HEK293 (cell line): ENCODE measurements at regions not wholly inside any gene's neighbourhood (a gene's known extent, or its start where the extent isn't known, plus 50 kb on each side); places are given as distances from the start of the nearest gene placed in this dataset.

ENCODE experiments used
- CTCF ChIA-PET: fragments of 350-600 bp; formaldehyde crosslinking; extraction: SDS; loops from one replicate; lab custom pipeline; 2021; ENCODE audit warnings: antibody characterized with exemption; lab: Yijun Ruan, JAX
- POLR2A ChIA-PET: fragments of 300-600 bp; formaldehyde crosslinking; extraction: SDS; loops from one replicate; lab custom pipeline; 2020; ENCODE audit warnings: antibody characterized with exemption, inconsistent platforms; lab: Yijun Ruan, JAX
- H3K27ac ChIP-seq: fragments of 200-500 bp; sonication (Bioruptor generic); 2 replicates; pipeline ENCODE4 v1.5.1; 2014; ENCODE audit warnings: low read depth, low read length, control low read depth, inconsistent platforms; ENCODE audit errors: extremely low read depth
- H3K36me3 ChIP-seq, 2 experiments: fragments of 200-500 bp in 1 of 2; sonication (Bioruptor generic) in 1 of 2; 1 replicate in 1 of 2; 2 replicates in 1 of 2; pipeline ENCODE4 v1.5.1; 2014 to 2017; ENCODE audit warnings: inconsistent platforms in 2 of 2, low read length in 2 of 2; ENCODE audit not compliant: control insufficient read depth in 2 of 2, insufficient read depth in 1 of 2
- H3K4me1 ChIP-seq: fragments of 200-500 bp; sonication (Bioruptor generic); 2 replicates; pipeline ENCODE4 v1.5.1; 2014; ENCODE audit warnings: mild to moderate bottlenecking, low read length, inconsistent platforms; ENCODE audit not compliant: control insufficient read depth, insufficient read depth
- H3K4me3 ChIP-seq: 2 replicates; pipeline ENCODE4 v1.5.1; 2011; ENCODE audit warnings: low read depth, mild to moderate bottlenecking, control low read depth, low read length, moderate library complexity
- H3K9me3 ChIP-seq: fragments of 200-500 bp; sonication (Bioruptor generic); 2 replicates; pipeline ENCODE4 v1.5.1; 2014; ENCODE audit warnings: low read depth, low read length, inconsistent platforms; ENCODE audit not compliant: control insufficient read depth, insufficient read depth
- FEZF1 ChIP-seq: fragments of 450-650 bp; formaldehyde crosslinking; IDR thresholded peaks from 2 replicates; pipeline ENCODE4 v1.5.1; 2016; ENCODE audit warnings: missing biosample characterization, missing genetic modification characterization
- KLF8 ChIP-seq: fragments of 450-650 bp; formaldehyde crosslinking; IDR thresholded peaks from 2 replicates; pipeline ENCODE4 v1.5.1; 2016; ENCODE audit warnings: missing biosample characterization, missing genetic modification characterization
- SCRT1 ChIP-seq: fragments of 450-650 bp; formaldehyde crosslinking; IDR thresholded peaks from 2 replicates; pipeline ENCODE4 v1.5.1; 2016; ENCODE audit warnings: missing biosample characterization, missing genetic modification characterization, borderline replicate concordance
- ZBTB17 ChIP-seq: fragments of 450-650 bp; formaldehyde crosslinking; IDR thresholded peaks from 2 replicates; pipeline ENCODE4 v1.5.1; 2016; ENCODE audit warnings: missing biosample characterization, missing genetic modification characterization
- ZNF10 ChIP-seq: fragments of 450-650 bp; formaldehyde crosslinking; IDR thresholded peaks from 2 replicates; pipeline ENCODE4 v1.5.1; 2017; ENCODE audit warnings: missing biosample characterization, missing genetic modification characterization
- ZNF174 ChIP-seq: fragments of 450-650 bp; formaldehyde crosslinking; IDR thresholded peaks from 2 replicates; pipeline ENCODE4 v1.5.0; 2017; ENCODE audit warnings: missing biosample characterization, mild to moderate bottlenecking, missing genetic modification characterization
- ZNF202 ChIP-seq: fragments of 450-650 bp; formaldehyde crosslinking; IDR thresholded peaks from 2 replicates; pipeline ENCODE4 v1.5.1; 2016; ENCODE audit warnings: missing biosample characterization, missing genetic modification characterization, borderline replicate concordance
- ZNF221 ChIP-seq: fragments of 450-650 bp; formaldehyde crosslinking; IDR thresholded peaks from 2 replicates; pipeline ENCODE4 v1.5.1; 2017; ENCODE audit warnings: missing biosample characterization, missing genetic modification characterization, borderline replicate concordance
- ZNF223 ChIP-seq: fragments of 450-650 bp; formaldehyde crosslinking; IDR thresholded peaks from 2 replicates; pipeline ENCODE4 v1.5.1; 2016; ENCODE audit warnings: missing biosample characterization, missing genetic modification characterization
- ZNF266 ChIP-seq: fragments of 450-650 bp; formaldehyde crosslinking; IDR thresholded peaks from 2 replicates; pipeline ENCODE4 v1.5.1; 2016; ENCODE audit warnings: missing biosample characterization, missing genetic modification characterization, low read depth
- ZNF302 ChIP-seq: fragments of 450-650 bp; formaldehyde crosslinking; IDR thresholded peaks from 2 replicates; pipeline ENCODE4 v1.5.1; 2016; ENCODE audit warnings: missing biosample characterization, missing genetic modification characterization, low read depth
- ZNF366 ChIP-seq: fragments of 450-650 bp; formaldehyde crosslinking; conservative IDR thresholded peaks from 2 replicates; pipeline ENCODE4 v1.5.1; 2016; ENCODE audit warnings: missing biosample characterization, missing genetic modification characterization
- ZNF404 ChIP-seq: fragments of 450-650 bp; formaldehyde crosslinking; IDR thresholded peaks from 2 replicates; pipeline ENCODE4 v1.5.1; 2017; ENCODE audit warnings: missing biosample characterization, missing genetic modification characterization
- ZNF433 ChIP-seq: fragments of 450-650 bp; formaldehyde crosslinking; IDR thresholded peaks from 2 replicates; pipeline ENCODE4 v1.5.1; 2016; ENCODE audit warnings: missing biosample characterization, missing genetic modification characterization, low read depth
- ZNF530 ChIP-seq: fragments of 450-650 bp; formaldehyde crosslinking; IDR thresholded peaks from 2 replicates; pipeline ENCODE4 v1.5.1; 2016; ENCODE audit warnings: low read depth, missing biosample characterization, missing genetic modification characterization
- ZNF549 ChIP-seq: fragments of 450-650 bp; IDR thresholded peaks from 2 replicates; pipeline ENCODE4 v1.5.1; 2018; ENCODE audit warnings: missing biosample characterization, missing genetic modification characterization, mild to moderate bottlenecking, inconsistent platforms, moderate library complexity
- ZNF677 ChIP-seq: fragments of 450-650 bp; IDR thresholded peaks from 2 replicates; pipeline ENCODE4 v1.5.0; 2018; ENCODE audit warnings: missing biosample characterization, mild to moderate bottlenecking, missing genetic modification characterization, moderate library complexity
- ZNF777 ChIP-seq: fragments of 450-650 bp; formaldehyde crosslinking; IDR thresholded peaks from 2 replicates; pipeline ENCODE4 v1.5.1; 2017; ENCODE audit warnings: missing biosample characterization, missing genetic modification characterization, borderline replicate concordance
- ZNF843 ChIP-seq: fragments of 450-650 bp; formaldehyde crosslinking; IDR thresholded peaks from 2 replicates; pipeline ENCODE4 v1.5.1; 2016; ENCODE audit warnings: missing biosample characterization, missing genetic modification characterization
- ZSCAN23 ChIP-seq: fragments of 450-650 bp; formaldehyde crosslinking; IDR thresholded peaks from 2 replicates; pipeline ENCODE4 v1.5.1; 2016; ENCODE audit warnings: missing biosample characterization, missing genetic modification characterization
- TF ChIP-seq, protein P1 (sequence below): fragments of 450-650 bp; formaldehyde crosslinking; optimal IDR thresholded peaks from 2 replicates; pipeline ENCODE3; 2016; ENCODE audit warnings: missing biosample characterization, mild to moderate bottlenecking, missing genetic modification characterization
- TF ChIP-seq, protein P2 (sequence below): fragments of 450-650 bp; formaldehyde crosslinking; IDR thresholded peaks from 2 replicates; pipeline ENCODE4 v1.5.1; 2016; ENCODE audit warnings: missing biosample characterization, missing genetic modification characterization
- TF ChIP-seq, protein P3 (sequence below): fragments of 450-650 bp; formaldehyde crosslinking; IDR thresholded peaks from 2 replicates; pipeline ENCODE4 v1.5.1; 2016; ENCODE audit warnings: missing biosample characterization, missing genetic modification characterization
- TF ChIP-seq, protein P4 (sequence below): fragments of 450-650 bp; formaldehyde crosslinking; IDR thresholded peaks from 2 replicates; pipeline ENCODE4 v1.5.1; 2017; ENCODE audit warnings: missing biosample characterization, missing genetic modification characterization
- TF ChIP-seq, protein P5 (sequence below): fragments of 450-650 bp; formaldehyde crosslinking; IDR thresholded peaks from 2 replicates; pipeline ENCODE4 v1.5.1; 2016; ENCODE audit warnings: missing biosample characterization, missing genetic modification characterization
- TF ChIP-seq, protein P6 (sequence below): fragments of 450-650 bp; formaldehyde crosslinking; IDR thresholded peaks from 2 replicates; pipeline ENCODE4 v1.5.1; 2016; ENCODE audit warnings: missing biosample characterization, missing genetic modification characterization, borderline replicate concordance

DNA sequence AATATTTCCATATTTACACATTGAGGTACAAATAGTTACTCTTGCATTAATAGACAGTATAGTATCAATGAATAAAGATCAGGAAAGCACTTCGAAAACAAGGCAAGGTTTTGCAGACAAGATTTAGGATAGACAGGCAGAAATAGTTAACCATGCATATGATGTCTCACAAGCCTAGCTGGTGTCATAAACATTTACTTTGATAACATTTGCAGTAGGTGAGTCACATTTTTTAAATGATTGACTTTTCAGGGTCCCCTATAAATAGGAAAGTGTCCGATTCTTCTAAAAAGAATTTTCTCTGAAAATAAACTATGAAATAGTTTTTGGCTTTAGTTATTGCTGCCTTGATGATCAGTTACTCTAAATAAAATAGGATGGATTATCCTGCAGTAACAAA lies 162.1 kb downstream of the SNX18 start:
- Histone ChIP-seq H3K4me3 (no peak overlapping the region), H3K4me1 (no peaks in the 10 kb centered on the region)
- POLR2A ChIA-PET: no interaction called here

DNA sequence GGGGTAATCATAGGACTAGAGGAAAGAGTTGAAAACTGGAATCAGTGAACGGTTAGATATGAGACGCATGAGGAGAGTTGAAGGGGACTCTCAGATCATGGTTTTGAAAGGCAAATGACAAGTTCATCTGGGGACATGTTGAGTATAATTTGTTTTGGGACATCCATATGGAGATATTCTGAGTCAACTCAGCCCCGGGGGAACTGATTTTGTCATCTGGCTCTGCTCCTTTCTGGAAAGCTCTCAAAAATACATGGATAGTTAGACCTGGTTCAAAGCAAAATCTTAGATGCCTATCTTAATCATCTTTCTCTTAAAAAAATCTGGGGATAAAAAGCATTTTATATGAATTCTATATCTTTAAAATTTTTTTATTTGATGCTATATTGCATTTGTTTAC lies 161.2 kb downstream of the SNX18 start:
- CTCF ChIA-PET: no interaction called here
- no peaks in the 10 kb centered on the region for H3K9me3 ChIP-seq
- H3K36me3 ChIP-seq: no peaks in the 10 kb centered on the region
- no peak overlapping the region for H3K4me3 ChIP-seq
- H3K4me1 ChIP-seq: no peaks in the 10 kb centered on the region
- H3K27ac ChIP-seq: no peak overlapping the region
- POLR2A ChIA-PET: no interaction called here
- TF ChIP-seq, protein P1, sequence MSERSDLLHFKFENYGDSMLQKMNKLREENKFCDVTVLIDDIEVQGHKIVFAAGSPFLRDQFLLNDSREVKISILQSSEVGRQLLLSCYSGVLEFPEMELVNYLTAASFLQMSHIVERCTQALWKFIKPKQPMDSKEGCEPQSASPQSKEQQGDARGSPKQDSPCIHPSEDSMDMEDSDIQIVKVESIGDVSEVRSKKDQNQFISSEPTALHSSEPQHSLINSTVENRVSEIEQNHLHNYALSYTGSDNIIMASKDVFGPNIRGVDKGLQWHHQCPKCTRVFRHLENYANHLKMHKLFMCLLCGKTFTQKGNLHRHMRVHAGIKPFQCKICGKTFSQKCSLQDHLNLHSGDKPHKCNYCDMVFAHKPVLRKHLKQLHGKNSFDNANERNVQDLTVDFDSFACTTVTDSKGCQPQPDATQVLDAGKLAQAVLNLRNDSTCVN (tag by site-specific recombination): no peak
- no peak for TF ChIP-seq KLF8 (tag by site-specific recombination)
- no peak for TF ChIP-seq SCRT1 (tag by site-specific recombination)
- no peak for TF ChIP-seq FEZF1
- TF ChIP-seq, protein P2, sequence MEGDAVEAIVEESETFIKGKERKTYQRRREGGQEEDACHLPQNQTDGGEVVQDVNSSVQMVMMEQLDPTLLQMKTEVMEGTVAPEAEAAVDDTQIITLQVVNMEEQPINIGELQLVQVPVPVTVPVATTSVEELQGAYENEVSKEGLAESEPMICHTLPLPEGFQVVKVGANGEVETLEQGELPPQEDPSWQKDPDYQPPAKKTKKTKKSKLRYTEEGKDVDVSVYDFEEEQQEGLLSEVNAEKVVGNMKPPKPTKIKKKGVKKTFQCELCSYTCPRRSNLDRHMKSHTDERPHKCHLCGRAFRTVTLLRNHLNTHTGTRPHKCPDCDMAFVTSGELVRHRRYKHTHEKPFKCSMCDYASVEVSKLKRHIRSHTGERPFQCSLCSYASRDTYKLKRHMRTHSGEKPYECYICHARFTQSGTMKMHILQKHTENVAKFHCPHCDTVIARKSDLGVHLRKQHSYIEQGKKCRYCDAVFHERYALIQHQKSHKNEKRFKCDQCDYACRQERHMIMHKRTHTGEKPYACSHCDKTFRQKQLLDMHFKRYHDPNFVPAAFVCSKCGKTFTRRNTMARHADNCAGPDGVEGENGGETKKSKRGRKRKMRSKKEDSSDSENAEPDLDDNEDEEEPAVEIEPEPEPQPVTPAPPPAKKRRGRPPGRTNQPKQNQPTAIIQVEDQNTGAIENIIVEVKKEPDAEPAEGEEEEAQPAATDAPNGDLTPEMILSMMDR (tag by site-specific recombination): no peak
- TF ChIP-seq, protein P3, sequence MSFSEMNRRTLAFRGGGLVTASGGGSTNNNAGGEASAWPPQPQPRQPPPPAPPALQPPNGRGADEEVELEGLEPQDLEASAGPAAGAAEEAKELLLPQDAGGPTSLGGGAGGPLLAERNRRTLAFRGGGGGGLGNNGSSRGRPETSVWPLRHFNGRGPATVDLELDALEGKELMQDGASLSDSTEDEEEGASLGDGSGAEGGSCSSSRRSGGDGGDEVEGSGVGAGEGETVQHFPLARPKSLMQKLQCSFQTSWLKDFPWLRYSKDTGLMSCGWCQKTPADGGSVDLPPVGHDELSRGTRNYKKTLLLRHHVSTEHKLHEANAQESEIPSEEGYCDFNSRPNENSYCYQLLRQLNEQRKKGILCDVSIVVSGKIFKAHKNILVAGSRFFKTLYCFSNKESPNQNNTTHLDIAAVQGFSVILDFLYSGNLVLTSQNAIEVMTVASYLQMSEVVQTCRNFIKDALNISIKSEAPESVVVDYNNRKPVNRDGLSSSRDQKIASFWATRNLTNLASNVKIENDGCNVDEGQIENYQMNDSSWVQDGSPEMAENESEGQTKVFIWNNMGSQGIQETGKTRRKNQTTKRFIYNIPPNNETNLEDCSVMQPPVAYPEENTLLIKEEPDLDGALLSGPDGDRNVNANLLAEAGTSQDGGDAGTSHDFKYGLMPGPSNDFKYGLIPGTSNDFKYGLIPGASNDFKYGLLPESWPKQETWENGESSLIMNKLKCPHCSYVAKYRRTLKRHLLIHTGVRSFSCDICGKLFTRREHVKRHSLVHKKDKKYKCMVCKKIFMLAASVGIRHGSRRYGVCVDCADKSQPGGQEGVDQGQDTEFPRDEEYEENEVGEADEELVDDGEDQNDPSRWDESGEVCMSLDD (tag by site-specific recombination): no peak
- no peak for TF ChIP-seq ZNF10 (tag by site-specific recombination)
- no peak for TF ChIP-seq ZSCAN23 (tag by site-specific recombination)
- TF ChIP-seq, protein P4, sequence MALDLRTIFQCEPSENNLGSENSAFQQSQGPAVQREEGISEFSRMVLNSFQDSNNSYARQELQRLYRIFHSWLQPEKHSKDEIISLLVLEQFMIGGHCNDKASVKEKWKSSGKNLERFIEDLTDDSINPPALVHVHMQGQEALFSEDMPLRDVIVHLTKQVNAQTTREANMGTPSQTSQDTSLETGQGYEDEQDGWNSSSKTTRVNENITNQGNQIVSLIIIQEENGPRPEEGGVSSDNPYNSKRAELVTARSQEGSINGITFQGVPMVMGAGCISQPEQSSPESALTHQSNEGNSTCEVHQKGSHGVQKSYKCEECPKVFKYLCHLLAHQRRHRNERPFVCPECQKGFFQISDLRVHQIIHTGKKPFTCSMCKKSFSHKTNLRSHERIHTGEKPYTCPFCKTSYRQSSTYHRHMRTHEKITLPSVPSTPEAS (tag by site-specific recombination): no peak
- TF ChIP-seq ZBTB17 (tag by site-specific recombination): no peak
- no peak for TF ChIP-seq ZNF223
- TF ChIP-seq ZNF530 (tag by site-specific recombination): no peak

More for the DNA sequence above, 162.1 kb downstream of the SNX18 start:
- no peaks in the 10 kb centered on the region for H3K36me3 ChIP-seq
- CTCF ChIA-PET: no interaction called here
- H3K27ac ChIP-seq: no peak overlapping the region
- TF ChIP-seq, protein P5, sequence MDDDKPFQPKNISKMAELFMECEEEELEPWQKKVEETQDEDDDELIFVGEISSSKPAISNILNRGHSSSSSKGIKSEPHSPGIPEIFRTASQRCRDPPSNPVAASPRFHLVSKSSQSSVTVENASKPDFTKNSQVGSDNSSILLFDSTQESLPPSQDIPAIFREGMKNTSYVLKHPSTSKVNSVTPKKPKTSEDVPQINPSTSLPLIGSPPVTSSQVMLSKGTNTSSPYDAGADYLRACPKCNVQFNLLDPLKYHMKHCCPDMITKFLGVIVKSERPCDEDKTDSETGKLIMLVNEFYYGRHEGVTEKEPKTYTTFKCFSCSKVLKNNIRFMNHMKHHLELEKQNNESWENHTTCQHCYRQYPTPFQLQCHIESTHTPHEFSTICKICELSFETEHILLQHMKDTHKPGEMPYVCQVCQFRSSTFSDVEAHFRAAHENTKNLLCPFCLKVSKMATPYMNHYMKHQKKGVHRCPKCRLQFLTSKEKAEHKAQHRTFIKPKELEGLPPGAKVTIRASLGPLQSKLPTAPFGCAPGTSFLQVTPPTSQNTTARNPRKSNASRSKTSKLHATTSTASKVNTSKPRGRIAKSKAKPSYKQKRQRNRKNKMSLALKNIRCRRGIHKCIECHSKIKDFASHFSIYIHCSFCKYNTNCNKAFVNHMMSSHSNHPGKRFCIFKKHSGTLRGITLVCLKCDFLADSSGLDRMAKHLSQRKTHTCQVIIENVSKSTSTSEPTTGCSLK (tag by site-specific recombination): no peak
- no peak for TF ChIP-seq FEZF1
- no peak for TF ChIP-seq ZNF843 (tag by site-specific recombination)
- no peak for TF ChIP-seq ZNF677 (tag by site-specific recombination)
- no peak for TF ChIP-seq ZNF433 (tag by site-specific recombination)
- TF ChIP-seq, protein P6, sequence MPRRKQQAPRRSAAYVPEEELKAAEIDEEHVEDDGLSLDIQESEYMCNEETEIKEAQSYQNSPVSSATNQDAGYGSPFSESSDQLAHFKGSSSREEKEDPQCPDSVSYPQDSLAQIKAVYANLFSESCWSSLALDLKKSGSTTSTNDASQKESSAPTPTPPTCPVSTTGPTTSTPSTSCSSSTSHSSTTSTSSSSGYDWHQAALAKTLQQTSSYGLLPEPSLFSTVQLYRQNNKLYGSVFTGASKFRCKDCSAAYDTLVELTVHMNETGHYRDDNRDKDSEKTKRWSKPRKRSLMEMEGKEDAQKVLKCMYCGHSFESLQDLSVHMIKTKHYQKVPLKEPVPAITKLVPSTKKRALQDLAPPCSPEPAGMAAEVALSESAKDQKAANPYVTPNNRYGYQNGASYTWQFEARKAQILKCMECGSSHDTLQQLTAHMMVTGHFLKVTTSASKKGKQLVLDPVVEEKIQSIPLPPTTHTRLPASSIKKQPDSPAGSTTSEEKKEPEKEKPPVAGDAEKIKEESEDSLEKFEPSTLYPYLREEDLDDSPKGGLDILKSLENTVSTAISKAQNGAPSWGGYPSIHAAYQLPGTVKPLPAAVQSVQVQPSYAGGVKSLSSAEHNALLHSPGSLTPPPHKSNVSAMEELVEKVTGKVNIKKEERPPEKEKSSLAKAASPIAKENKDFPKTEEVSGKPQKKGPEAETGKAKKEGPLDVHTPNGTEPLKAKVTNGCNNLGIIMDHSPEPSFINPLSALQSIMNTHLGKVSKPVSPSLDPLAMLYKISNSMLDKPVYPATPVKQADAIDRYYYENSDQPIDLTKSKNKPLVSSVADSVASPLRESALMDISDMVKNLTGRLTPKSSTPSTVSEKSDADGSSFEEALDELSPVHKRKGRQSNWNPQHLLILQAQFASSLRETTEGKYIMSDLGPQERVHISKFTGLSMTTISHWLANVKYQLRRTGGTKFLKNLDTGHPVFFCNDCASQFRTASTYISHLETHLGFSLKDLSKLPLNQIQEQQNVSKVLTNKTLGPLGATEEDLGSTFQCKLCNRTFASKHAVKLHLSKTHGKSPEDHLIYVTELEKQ (tag by site-specific recombination): no peak
- TF ChIP-seq ZNF366 (tag by site-specific recombination): no peak
- TF ChIP-seq ZNF10 (tag by site-specific recombination): no peak
- TF ChIP-seq ZNF221: no peak
- TF ChIP-seq ZNF302 (tag by site-specific recombination): no peak
- no peak for TF ChIP-seq ZNF777
- no peak for TF ChIP-seq ZNF266 (tag by site-specific recombination)
- TF ChIP-seq ZNF549: no peak
- no peak for TF ChIP-seq ZNF174 (tag by site-specific recombination)
- no peak for TF ChIP-seq ZNF404 (tag by site-specific recombination)
- TF ChIP-seq ZNF202 (tag by site-specific recombination): no peak
- H3K9me3 ChIP-seq: no peaks in the 10 kb centered on the region
